Smooth muscle cell (in vitro differentiated cells): ENCODE measurements at regions not wholly inside any gene's neighbourhood (a gene's known extent, or its start where the extent isn't known, plus 50 kb on each side); places are given as distances from the start of the nearest gene placed in this dataset.

Source experiments
- DNase-seq: peaks from one replicate; lab custom pipeline; 2025; ENCODE audit not compliant: unreplicated experiment; lab: John Stamatoyannopoulos, UW
- H2AFZ ChIP-seq: fragments of 200-600 bp; sonication (generic); 2 replicates; pipeline ENCODE4 v1.6.0; 2016; ENCODE audit warnings: antibody characterized with exemption, low read depth, mild to moderate bottlenecking
- H3F3A ChIP-seq: fragments of 200-600 bp; sonication (generic); 2 replicates; pipeline ENCODE4 v1.6.0; 2017; ENCODE audit warnings: antibody characterized with exemption, low read depth
- H3K27ac ChIP-seq: fragments of 200-600 bp; sonication (generic); 2 replicates; pipeline ENCODE4 v1.5.1; 2016; ENCODE audit warnings: low read depth, mild to moderate bottlenecking
- H3K27me3 ChIP-seq: fragments of 200-600 bp; sonication (generic); 2 replicates; pipeline ENCODE4 v1.6.1; 2016; ENCODE audit warnings: low read depth, mild to moderate bottlenecking
- H3K36me3 ChIP-seq: fragments of 200-600 bp; sonication (generic); 2 replicates; pipeline ENCODE4 v1.5.1; 2016; ENCODE audit warnings: low read depth
- H3K4me1 ChIP-seq: fragments of 200-600 bp; sonication (generic); 2 replicates; pipeline ENCODE4 v1.5.1; 2016; ENCODE audit warnings: low read depth
- H3K4me2 ChIP-seq: fragments of 200-600 bp; sonication (generic); 2 replicates; pipeline ENCODE4 v1.6.0; 2016; ENCODE audit warnings: mild to moderate bottlenecking
- H3K4me3 ChIP-seq: fragments of 200-600 bp; sonication (generic); 2 replicates; pipeline ENCODE4 v1.5.1; 2016; ENCODE audit warnings: mild to moderate bottlenecking
- H3K79me2 ChIP-seq: fragments of 200-600 bp; sonication (generic); 2 replicates; pipeline ENCODE4 v1.6.0; 2016; ENCODE audit warnings: low read depth, mild to moderate bottlenecking
- H3K9ac ChIP-seq: fragments of 200-600 bp; sonication (generic); 2 replicates; pipeline ENCODE4 v1.6.0; 2016; ENCODE audit warnings: low read depth
- H3K9me3 ChIP-seq: fragments of 200-600 bp; sonication (generic); replicated peaks from 2 replicates; pipeline ENCODE4 v1.5.1; 2016; ENCODE audit warnings: low read depth
- H4K20me1 ChIP-seq: fragments of 200-600 bp; sonication (generic); 2 replicates; pipeline ENCODE4 v1.6.0; 2016; ENCODE audit warnings: low read depth
- CTCF ChIP-seq: fragments of 200-600 bp; sonication (generic); IDR thresholded peaks from 2 replicates; pipeline ENCODE4 v1.5.1; 2017; ENCODE audit warnings: borderline replicate concordance, mild to moderate bottlenecking, antibody characterized with exemption; ENCODE audit not compliant: insufficient read depth, poor library complexity, severe bottlenecking
- WGBS: methylation state at CpG from one replicate; pipeline ENCODE4 v1.1.7; 2016; ENCODE audit warnings: low lambda C conversion rate; 5-methylcytosine and 5-hydroxymethylcytosine counted together

GRCh38 chr12:92261692-92262091, 116.0 kb upstream of the BTG1 start:
- DNase-seq = no peak
- no peak for TF ChIP-seq CTCF
- H3K9me3 ChIP-seq = no peaks in the 10 kb centered on the region
- H4K20me1 ChIP-seq = no peaks in the 10 kb centered on the region
- no peaks in the 10 kb centered on the region for H3K79me2 ChIP-seq
- H3K4me3 ChIP-seq = no peak overlapping the region
- no peak overlapping the region for H3K9ac ChIP-seq
- 92% methylated on average over 2 of the region's 2 CpGs for WGBS
- H3K36me3 ChIP-seq = no peaks in the 10 kb centered on the region
- H3K27me3 ChIP-seq = no peaks in the 10 kb centered on the region
- no peak overlapping the region for H2AFZ ChIP-seq
- no peak overlapping the region for H3K4me2 ChIP-seq
- no peaks in the 10 kb centered on the region for H3F3A ChIP-seq
- no peaks in the 10 kb centered on the region for H3K4me1 ChIP-seq
- no peak overlapping the region for H3K27ac ChIP-seq

DNA sequence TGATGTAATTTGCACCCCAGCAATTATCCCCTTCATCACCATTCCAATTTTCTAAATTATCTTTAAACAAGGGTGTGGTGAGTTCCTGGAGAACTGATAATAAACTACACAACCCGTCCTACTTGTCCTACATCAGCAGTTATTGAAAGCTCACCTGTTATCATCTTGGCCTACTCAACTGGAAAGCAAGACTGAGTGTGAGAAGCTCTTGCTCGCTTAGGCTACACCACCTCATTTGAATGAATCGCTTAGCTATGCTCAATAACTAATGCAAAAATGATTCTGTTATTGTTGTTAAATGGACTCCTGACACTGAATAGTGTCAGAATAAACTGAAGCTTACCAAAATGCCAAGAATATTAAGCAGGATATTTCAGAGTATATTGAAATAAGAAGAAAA, 115.4 kb upstream of the BTG1 start:
- WGBS = 88% methylated on average over 3 of the region's 3 CpGs
- Histone ChIP-seq H3K27me3 (no peaks in the 10 kb centered on the region), H4K20me1 (no peaks in the 10 kb centered on the region), H2AFZ (no peak overlapping the region), H3K4me1 (no peaks in the 10 kb centered on the region), H3K79me2 (no peaks in the 10 kb centered on the region), H3K4me2 (no peak overlapping the region), H3K27ac (no peak overlapping the region), H3F3A (no peaks in the 10 kb centered on the region), H3K4me3 (no peak overlapping the region), H3K9ac (no peak overlapping the region), H3K36me3 (no peaks in the 10 kb centered on the region), H3K9me3 (no peaks in the 10 kb centered on the region)
- DNase-seq = no peak
- TF ChIP-seq CTCF = no peak

DNA sequence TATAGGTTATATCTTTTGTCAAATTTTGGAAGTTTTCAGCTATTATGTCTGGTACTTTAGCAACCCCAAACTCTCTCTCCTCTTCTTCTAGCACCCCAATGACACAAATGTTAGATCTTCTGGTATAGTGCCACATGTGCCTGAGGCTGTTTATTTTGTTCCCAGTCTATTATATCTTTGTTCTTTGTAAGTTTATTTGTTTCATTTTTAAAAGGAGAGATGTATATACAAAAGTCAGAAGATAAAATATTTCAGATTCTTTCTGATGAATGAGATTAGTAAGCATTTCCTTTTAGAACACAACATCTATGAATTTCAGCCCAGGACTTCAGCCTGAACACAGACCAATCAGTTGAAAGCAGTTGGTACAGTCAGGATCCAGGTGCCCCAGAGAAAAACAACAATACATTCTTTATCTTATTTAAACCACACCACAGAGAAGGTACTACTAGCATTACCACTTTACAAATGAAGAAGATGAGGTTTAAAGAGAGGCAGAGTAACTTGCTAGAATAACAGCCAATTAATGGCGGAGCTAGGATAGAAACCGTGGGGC, 114.1 kb upstream of the BTG1 start:
- no peak for DNase-seq
- Histone ChIP-seq H3K4me1 (no peaks in the 10 kb centered on the region), H4K20me1 (no peaks in the 10 kb centered on the region), H3K9me3 (no peaks in the 10 kb centered on the region), H3K36me3 (no peaks in the 10 kb centered on the region), H3K27me3 (no peaks in the 10 kb centered on the region), H3K27ac (no peak overlapping the region), H3K4me2 (no peak overlapping the region), H3K79me2 (no peaks in the 10 kb centered on the region), H3K4me3 (no peak overlapping the region), H3K9ac (no peak overlapping the region), H3F3A (no peaks in the 10 kb centered on the region), H2AFZ (no peak overlapping the region)
- 93% methylated on average over 2 of the region's 2 CpGs for WGBS
- no peak for TF ChIP-seq CTCF

GRCh38 chr12:92259291-92259690, 113.6 kb upstream of the BTG1 start:
- no peak overlapping the region for H3K27ac ChIP-seq
- no peaks in the 10 kb centered on the region for H3K27me3 ChIP-seq
- no peak for TF ChIP-seq CTCF
- no peaks in the 10 kb centered on the region for H3K9me3 ChIP-seq
- no peaks in the 10 kb centered on the region for H4K20me1 ChIP-seq
- WGBS = 97% methylated on average over 1 of the region's 1 CpG
- H3F3A ChIP-seq = no peaks in the 10 kb centered on the region
- no peaks in the 10 kb centered on the region for H3K4me1 ChIP-seq
- no peak overlapping the region for H3K9ac ChIP-seq
- H3K79me2 ChIP-seq = no peaks in the 10 kb centered on the region
- no peak overlapping the region for H2AFZ ChIP-seq
- H3K4me2 ChIP-seq = no peak overlapping the region
- no peak overlapping the region for H3K4me3 ChIP-seq
- H3K36me3 ChIP-seq = no peaks in the 10 kb centered on the region
- no peak for DNase-seq
